ENCODE measurements at regions not wholly inside any gene's neighbourhood (a gene's known extent, or its start where the extent isn't known, plus 50 kb on each side); places are given as distances from the start of the nearest gene placed in this dataset.
A peak's percentile ranks its signal among the peaks of the same experiment; 100 is the strongest.

GRCh38 chr1:162921311-162921710 lies 60.3 kb upstream of the CCDC190 start:
- no peak for DNase-seq (ENCODE audit: low read depth)

- no peak for DNase-seq (ENCODE audit: low read depth)
Observed at GRCh38 chr1:162919034-162919433, 58.1 kb upstream of the CCDC190 start.

GRCh38 chr1:162918151-162918754 lies 57.3 kb upstream of the CCDC190 start:
- no peak for DNase-seq (ENCODE audit: low read depth)

DNA sequence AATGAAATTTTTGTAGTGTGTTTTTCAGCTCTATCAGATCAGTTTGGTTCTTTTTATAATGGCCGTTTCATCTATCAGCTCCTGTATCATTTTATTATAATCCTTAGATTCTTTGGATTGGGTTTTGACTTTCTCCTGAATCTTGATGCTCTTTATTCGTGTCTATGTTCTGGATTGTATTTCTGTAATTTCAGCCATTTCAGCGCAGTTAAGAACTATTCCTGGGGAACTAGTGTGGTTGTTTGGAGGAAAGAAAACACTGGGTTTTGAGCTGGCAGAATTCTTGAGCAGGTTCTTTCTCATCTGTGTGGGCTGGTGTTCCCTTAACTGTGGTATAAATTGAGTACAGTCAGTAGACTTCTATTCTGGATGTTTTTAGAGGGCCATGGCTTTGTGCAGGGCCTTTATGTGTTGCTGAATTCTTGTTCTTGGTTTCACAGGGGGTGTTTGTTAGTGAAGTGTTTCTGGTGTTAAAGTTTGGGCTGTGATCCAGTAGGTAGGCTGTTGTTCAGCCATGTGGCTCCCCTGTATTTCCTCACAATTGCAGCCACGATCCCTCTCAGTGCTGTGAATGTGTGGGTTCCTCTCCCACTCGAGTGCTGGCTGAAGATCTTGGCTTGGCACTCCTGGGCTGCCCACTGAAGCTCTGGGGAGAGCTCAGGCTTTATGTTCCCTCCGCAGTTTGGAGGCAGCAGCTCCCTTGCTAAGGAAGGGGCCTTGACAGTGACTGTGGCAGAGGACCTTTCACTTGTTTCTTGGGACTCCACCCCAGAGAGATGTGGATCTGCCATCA lies 56.0 kb upstream of the CCDC190 start:
- peak; percentile 22 for DNase-seq (ENCODE audit: low read depth)

- peak; percentile 64 for DNase-seq (ENCODE audit: low read depth)
Observed at GRCh38 chr1:162916407-162916806, 55.4 kb upstream of the CCDC190 start.

DNA sequence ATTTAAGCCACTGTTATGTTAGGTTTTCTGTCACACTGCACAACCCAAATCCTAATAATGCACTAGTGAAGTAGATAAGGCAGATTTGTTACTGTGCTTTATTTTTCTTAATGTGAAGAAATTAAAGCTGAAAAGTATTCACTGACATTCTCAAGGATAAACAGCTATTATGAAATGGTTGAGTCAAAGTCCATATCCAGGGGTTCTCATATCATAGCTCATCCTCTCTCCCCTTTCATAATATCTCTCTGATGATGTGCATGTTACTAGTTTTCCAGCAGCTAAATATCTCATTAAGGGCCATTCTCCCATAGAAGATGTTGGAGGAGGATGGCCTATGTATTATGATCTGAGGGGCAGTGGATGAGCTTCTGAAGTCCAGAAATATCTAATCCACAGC lies 53.6 kb upstream of the CCDC190 start:
- no peak for DNase-seq (ENCODE audit: low read depth)

GRCh38 chr1:162913345-162913744 lies 52.4 kb upstream of the CCDC190 start:
- DNase-seq (ENCODE audit: low read depth), result no peak

- no peak for DNase-seq (ENCODE audit: low read depth)
Observed at GRCh38 chr1:162912061-162912667, 51.2 kb upstream of the CCDC190 start.

Data from iris pigment epithelial cell (primary cell).